H1 (cell line): ENCODE measurements at regions not wholly inside any gene's neighbourhood (a gene's known extent, or its start where the extent isn't known, plus 50 kb on each side); places are given as distances from the start of the nearest gene placed in this dataset.

Experiments used
- CTCF ChIA-PET: fragments of 300-600 bp; sonication (Branson Sonifier 250); formaldehyde crosslinking; loops from one replicate; lab custom pipeline; 2021; ENCODE audit not compliant: partially characterized antibody; lab: Charles Lee
- POLR2A ChIA-PET: fragments of 300-600 bp; sonication (Branson Sonifier 250); formaldehyde crosslinking; loops from one replicate; lab custom pipeline; 2021; ENCODE audit warnings: inconsistent platforms; ENCODE audit not compliant: partially characterized antibody; lab: Charles Lee
- DNase-seq, 2 experiments: peaks; one replicate each; pipeline versions ENCODE4 v3.0.0 to v3.0.0-alpha.2; 2010 to 2022; ENCODE audit warnings: low spot score in 2 of 2, low read depth in 1 of 2, mixed read lengths in 1 of 2
- FAIRE-seq: peaks from 2 replicates; lab custom pipeline; 2011; peaks lifted over from hg19 to GRCh38; lab: Jason Lieb, UNC
- H2AFZ ChIP-seq: 2 replicates; pipeline ENCODE4 v1.8.1; 2012; ENCODE audit warnings: low read length, inconsistent platforms
- H2AK5ac ChIP-seq: 2 replicates; pipeline ENCODE4 v1.6.1; 2013; ENCODE audit warnings: low read depth, low read length
- H2BK120ac ChIP-seq: replicated peaks from 2 replicates; pipeline ENCODE3; 2013; ENCODE audit warnings: low read depth, low read length, inconsistent platforms
- H2BK12ac ChIP-seq: 2 replicates; pipeline ENCODE4 v1.6.1; 2013; ENCODE audit warnings: low read depth, low read length
- H2BK15ac ChIP-seq: 2 replicates; pipeline ENCODE4 v1.6.1; 2013; ENCODE audit warnings: low read length
- H2BK20ac ChIP-seq: 2 replicates; pipeline ENCODE4 v1.6.1; 2013; ENCODE audit warnings: low read length
- H2BK5ac ChIP-seq: 2 replicates; pipeline ENCODE4 v1.6.1; 2013; ENCODE audit warnings: low read depth, low read length
- H3K14ac ChIP-seq: 2 replicates; pipeline ENCODE4 v1.6.1; 2013; ENCODE audit warnings: inconsistent platforms; ENCODE audit not compliant: insufficient read length
- H3K18ac ChIP-seq: 2 replicates; pipeline ENCODE4 v1.6.1; 2013; ENCODE audit warnings: low read length; ENCODE audit errors: extremely low read depth
- H3K23ac ChIP-seq: 2 replicates; pipeline ENCODE4 v1.6.1; 2013; ENCODE audit warnings: inconsistent platforms; ENCODE audit not compliant: insufficient read length
- H3K23me2 ChIP-seq: 2 replicates; pipeline ENCODE4 v1.6.1; 2013; ENCODE audit warnings: low read depth, low read length
- H3K27ac ChIP-seq: 2 replicates; pipeline ENCODE4 v1.6.1; 2011; ENCODE audit warnings: low read depth, low read length, inconsistent platforms
- H3K27me3 ChIP-seq, 4 experiments: replicated peaks in 1 of 4; 1 replicate in 1 of 4; 2 replicates in 3 of 4; pipeline versions ENCODE4 v1.6.1 to v1.8.1; 2011 to 2013; ENCODE audit warnings: low read length in 3 of 4, mild to moderate bottlenecking in 3 of 4, inconsistent platforms in 2 of 4, mixed read lengths in 2 of 4, moderate library complexity in 1 of 4; ENCODE audit not compliant: control insufficient read depth in 3 of 4, insufficient read depth in 3 of 4; ENCODE audit errors: extremely low read depth in 1 of 4
- H3K36me3 ChIP-seq, 4 experiments: 2 replicates each; pipeline versions ENCODE4 v1.6.1 to v1.8.1; 2011 to 2013; ENCODE audit warnings: mild to moderate bottlenecking in 4 of 4, low read length in 3 of 4, moderate library complexity in 2 of 4, control low read depth in 1 of 4, inconsistent platforms in 1 of 4; ENCODE audit not compliant: insufficient read depth in 4 of 4, control insufficient read depth in 2 of 4
- H3K4ac ChIP-seq: replicated peaks from 2 replicates; pipeline ENCODE3; 2013; ENCODE audit warnings: low read length, low read depth, mixed read lengths, inconsistent platforms; ENCODE audit not compliant: insufficient read length
- H3K4me1 ChIP-seq, 4 experiments: replicated peaks in 1 of 4; 1 replicate in 1 of 4; 2 replicates in 3 of 4; pipeline versions ENCODE4 v1.6.1 to v1.8.1; 2011 to 2013; ENCODE audit warnings: low read length in 3 of 4, inconsistent platforms in 2 of 4, mixed read lengths in 1 of 4; ENCODE audit not compliant: insufficient read depth in 4 of 4, control insufficient read depth in 3 of 4
- H3K4me2 ChIP-seq, 2 experiments: 2 replicates each; pipeline versions ENCODE4 v1.6.1 to v1.8.1; 2011 to 2013; ENCODE audit warnings: low read depth in 2 of 2, low read length in 2 of 2, control low read depth in 1 of 2, inconsistent platforms in 1 of 2, mild to moderate bottlenecking in 1 of 2; ENCODE audit not compliant: insufficient read depth in 1 of 2
- H3K4me3 ChIP-seq, 4 experiments: fragments of 200-600, 300-600 bp in 1 of 4; sonication (generic), shearing (Covaris generic), sonication (Bioruptor Twin) in 1 of 4; 2 replicates each; pipeline versions ENCODE4 v1.5.1 to v1.8.1; 2011 to 2016; ENCODE audit warnings: low read length in 4 of 4, low read depth in 3 of 4, control low read depth in 2 of 4, inconsistent platforms in 2 of 4, mild to moderate bottlenecking in 2 of 4, mixed read lengths in 1 of 4, moderate library complexity in 1 of 4; ENCODE audit not compliant: insufficient read depth in 2 of 4; ENCODE audit errors: extremely low read depth in 1 of 4
- H3K56ac ChIP-seq: replicated peaks from 2 replicates; pipeline ENCODE3; 2013; ENCODE audit warnings: low read depth, mild to moderate bottlenecking, mixed read lengths, low read length, inconsistent platforms; ENCODE audit not compliant: insufficient read length
- H3K79me1 ChIP-seq: 2 replicates; pipeline ENCODE4 v1.6.1; 2013; ENCODE audit warnings: low read depth, low read length, control low read depth
- H3K79me2 ChIP-seq, 2 experiments: 2 replicates each; pipeline versions ENCODE4 v1.6.1 to v1.8.1; 2012 to 2013; ENCODE audit warnings: low read length in 2 of 2, mild to moderate bottlenecking in 2 of 2, inconsistent platforms in 1 of 2; ENCODE audit not compliant: insufficient read depth in 2 of 2, control insufficient read depth in 1 of 2
- H3K9ac ChIP-seq, 4 experiments: replicated peaks in 1 of 4; 1 replicate in 1 of 4; 2 replicates in 3 of 4; pipeline versions ENCODE4 v1.6.1 to v1.8.1; 2011 to 2013; ENCODE audit warnings: low read depth in 3 of 4, low read length in 3 of 4, control low read depth in 2 of 4, mild to moderate bottlenecking in 2 of 4, moderate library complexity in 2 of 4, inconsistent platforms in 1 of 4; ENCODE audit errors: extremely low read depth in 1 of 4
- H3K9me3 ChIP-seq, 2 experiments: 2 replicates each; pipeline versions ENCODE4 v1.6.1 to v1.8.1; 2012 to 2013; ENCODE audit warnings: mild to moderate bottlenecking in 2 of 2, moderate library complexity in 2 of 2, control low read depth in 1 of 2, inconsistent platforms in 1 of 2, low read depth in 1 of 2, low read length in 1 of 2, mixed read lengths in 1 of 2; ENCODE audit not compliant: insufficient read depth in 2 of 2
- H4K20me1 ChIP-seq, 2 experiments: replicated peaks in 1 of 2; 2 replicates each; pipeline versions ENCODE3 to v1.8.1; 2011 to 2013; ENCODE audit warnings: inconsistent platforms in 2 of 2, low read length in 2 of 2, mild to moderate bottlenecking in 1 of 2; ENCODE audit not compliant: insufficient read depth in 2 of 2, control insufficient read depth in 1 of 2
- H4K5ac ChIP-seq: 2 replicates; pipeline ENCODE4 v1.6.1; 2013; ENCODE audit warnings: low read length, low read depth, mixed read lengths, inconsistent platforms; ENCODE audit not compliant: insufficient read length
- H4K8ac ChIP-seq: 2 replicates; pipeline ENCODE4 v1.8.0; 2013; ENCODE audit warnings: mild to moderate bottlenecking, moderate library complexity, low read length, inconsistent platforms; ENCODE audit not compliant: insufficient read depth; ENCODE audit errors: extremely low read depth
- H4K91ac ChIP-seq: replicated peaks from 2 replicates; pipeline ENCODE3; 2013; ENCODE audit warnings: low read length, mixed read lengths, inconsistent platforms; ENCODE audit not compliant: insufficient read length
- BCL11A ChIP-seq, 2 experiments: IDR thresholded peaks; one replicate each; pipeline ENCODE4 v1.6.1; 2011; ENCODE audit warnings: low read depth in 2 of 2, low read length in 2 of 2, mild to moderate bottlenecking in 2 of 2
- CBX8 ChIP-seq: fragments of 300-800, 300-1000 bp; sonication (generic); IDR thresholded peaks from 2 replicates; pipeline ENCODE4 v1.7.1; 2016; ENCODE audit warnings: low read depth, low read length, borderline replicate concordance
- E2F6 ChIP-seq: IDR thresholded peaks from 2 replicates; pipeline ENCODE4 v1.6.1; 2012; ENCODE audit warnings: inconsistent platforms
- JUND ChIP-seq: IDR thresholded peaks from 2 replicates; pipeline ENCODE4 v1.6.1; 2011; ENCODE audit warnings: mild to moderate bottlenecking, improper control_type of control experiment, low read length
- KDM4A ChIP-seq: IDR thresholded peaks from one replicate; pipeline ENCODE4 v1.7.1; 2012; ENCODE audit warnings: low read depth, mild to moderate bottlenecking, moderate library complexity, low read length, inconsistent platforms; ENCODE audit not compliant: severe bottlenecking
- POU5F1 ChIP-seq: IDR thresholded peaks from 2 replicates; pipeline ENCODE4 v1.6.1; 2011; ENCODE audit warnings: low read depth, mild to moderate bottlenecking, low read length, moderate library complexity
- SIRT6 ChIP-seq: IDR thresholded peaks from one replicate; pipeline ENCODE4 v1.7.1; 2012; ENCODE audit warnings: low read length, inconsistent platforms
- SUZ12 ChIP-seq: fragments of 200-600 bp; sonication (generic); IDR thresholded peaks from 2 replicates; pipeline ENCODE4 v1.6.1; 2012; ENCODE audit warnings: mild to moderate bottlenecking, inconsistent platforms, low read length, moderate library complexity, mixed read lengths
- YY1 ChIP-seq: IDR thresholded peaks from 2 replicates; pipeline ENCODE4 v1.6.1; 2011; ENCODE audit warnings: low read depth, mild to moderate bottlenecking, low read length
- WGBS, 2 experiments: shearing (Covaris generic) in 1 of 2; methylation state at CpG; one replicate each; pipeline versions ENCODE4 v1.1.6 to v1.1.7; 2013 to 2015; ENCODE audit warnings: low lambda C conversion rate in 2 of 2, mixed read lengths in 2 of 2, inconsistent platforms in 1 of 2, low coverage in 1 of 2, missing lambda C conversion rate in 1 of 2; ENCODE audit not compliant: insufficient replicate concordance in 2 of 2, insufficient coverage in 1 of 2, insufficient read length in 1 of 2; ENCODE audit errors: extremely low coverage in 1 of 2, missing lambda C conversion rate in 1 of 2; 5-methylcytosine and 5-hydroxymethylcytosine counted together
- TF ChIP-seq, protein P1 (sequence below): IDR thresholded peaks from 2 replicates; pipeline ENCODE4 v1.6.1; 2011; ENCODE audit warnings: low read depth, mild to moderate bottlenecking, low read length; ENCODE audit not compliant: insufficient read depth

GRCh38 chr19:28313633-28314032 is 899.3 kb downstream of the UQCRFS1 start:
- Histone ChIP-seq H2BK5ac (no peak overlapping the region), H3K4me2 (no peak overlapping the region), H3K9me3 (no peaks in the 10 kb centered on the region), H3K4ac (no peak overlapping the region), H3K56ac (no peak overlapping the region), H3K27ac (no peak overlapping the region), H4K5ac (no peak overlapping the region), H2BK20ac (no peak overlapping the region), H3K9ac (no peak overlapping the region), H2AFZ (no peak overlapping the region), H2AK5ac (no peak overlapping the region), H3K36me3 (no peaks in the 10 kb centered on the region), H3K4me3 (no peak overlapping the region), H3K27me3 (no peaks in the 10 kb centered on the region), H4K20me1 (no peaks in the 10 kb centered on the region), H2BK12ac (no peak overlapping the region; the same call in 1 of the 2 replicates), H4K91ac (no peak overlapping the region), H3K23ac (no peak overlapping the region), H4K8ac (no peak overlapping the region), H2BK15ac (no peak overlapping the region), H3K79me1 (no peaks in the 10 kb centered on the region), H3K23me2 (no peaks in the 10 kb centered on the region), H3K14ac (no peak overlapping the region), H3K18ac (no peak overlapping the region), H2BK120ac (no peak overlapping the region), H3K4me1 (peaks cover 0 to 10% (median 5%) of the 10 kb centered on the region in 4 experiments; a peak in 5 of 7 replicates), H3K79me2 (no peaks in the 10 kb centered on the region)
- POLR2A ChIA-PET, result no interaction called here
- TF ChIP-seq JUND, result no peak
- no peak for TF ChIP-seq BCL11A (IDR thresholded peaks at IDR 0.05; ENCODE audit: low read depth in 2 of 2, low read length in 2 of 2)
- TF ChIP-seq KDM4A, result no peak
- TF ChIP-seq E2F6, result no peak
- TF ChIP-seq YY1, result no peak
- no peak for TF ChIP-seq POU5F1
- TF ChIP-seq, protein P1, sequence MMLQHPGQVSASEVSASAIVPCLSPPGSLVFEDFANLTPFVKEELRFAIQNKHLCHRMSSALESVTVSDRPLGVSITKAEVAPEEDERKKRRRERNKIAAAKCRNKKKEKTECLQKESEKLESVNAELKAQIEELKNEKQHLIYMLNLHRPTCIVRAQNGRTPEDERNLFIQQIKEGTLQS, result no peak
- no peak for TF ChIP-seq CBX8
- TF ChIP-seq SUZ12, result no peak
- TF ChIP-seq SIRT6, result no peak
- WGBS, 2 experiments, result 92% methylated on average over 10 of the region's 10 CpGs; no CpG with 5 or more reads in 1 of the 2 experiments
- no peak for FAIRE-seq
- CTCF ChIA-PET, result interaction anchor here (1.0 to 20.3 kb wide), 5 partner anchors 10 to 340 kb away, joined by 3 to 289 read pairs (median 4); no protein-coding TSS in a partner anchor
- no peak for DNase-seq
